Activated T-cell treated with anti-CD3 and anti-CD28 coated beads for 4 hours (primary cell): ENCODE measurements at regions not wholly inside any gene's neighbourhood (a gene's known extent, or its start where the extent isn't known, plus 50 kb on each side); places are given as distances from the start of the nearest gene placed in this dataset.

Experiments
- DNase-seq: peaks from one replicate; pipeline ENCODE4 v3.0.0-alpha.2; 2020

DNA sequence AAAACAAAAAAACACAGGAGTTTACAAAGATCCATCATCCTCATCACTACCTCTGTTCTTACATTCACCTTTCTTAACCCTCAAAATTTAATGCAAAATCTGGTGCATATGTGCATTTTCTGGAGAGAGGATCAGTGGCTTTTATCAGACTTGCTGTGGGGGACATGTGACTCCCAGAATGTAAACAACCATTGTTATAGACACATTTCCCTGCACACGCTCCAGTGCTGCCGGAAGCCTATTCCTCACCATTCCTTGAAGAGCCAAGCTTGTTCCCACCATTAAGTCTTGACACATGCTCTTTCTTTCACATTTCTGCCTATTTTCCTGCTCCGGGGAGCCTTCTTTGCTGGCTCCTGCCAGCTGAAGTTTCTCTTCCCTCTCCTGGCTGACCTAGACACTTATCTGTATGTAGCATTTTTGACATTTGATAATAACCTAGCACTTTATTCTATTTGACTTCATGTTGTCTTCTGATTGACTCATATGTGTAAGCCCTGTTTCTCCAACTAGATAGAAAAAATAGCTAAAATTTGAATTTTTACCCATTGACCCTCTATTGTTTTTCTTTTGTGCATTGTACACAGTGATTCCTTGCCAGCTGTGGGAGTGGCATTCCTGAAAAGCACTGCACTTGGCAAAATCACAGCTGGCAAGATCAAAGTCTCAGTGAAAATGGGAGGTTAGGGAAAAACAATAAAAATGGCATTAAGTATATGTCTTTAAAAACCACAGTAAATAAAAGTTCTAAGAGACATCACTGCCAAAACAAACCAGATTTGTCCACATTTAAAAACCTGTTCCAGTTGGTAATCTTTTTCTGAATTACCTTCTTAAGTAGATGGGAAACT lies 76.8 kb upstream of the CIBAR2 start:
- DNase-seq = no peak

DNA sequence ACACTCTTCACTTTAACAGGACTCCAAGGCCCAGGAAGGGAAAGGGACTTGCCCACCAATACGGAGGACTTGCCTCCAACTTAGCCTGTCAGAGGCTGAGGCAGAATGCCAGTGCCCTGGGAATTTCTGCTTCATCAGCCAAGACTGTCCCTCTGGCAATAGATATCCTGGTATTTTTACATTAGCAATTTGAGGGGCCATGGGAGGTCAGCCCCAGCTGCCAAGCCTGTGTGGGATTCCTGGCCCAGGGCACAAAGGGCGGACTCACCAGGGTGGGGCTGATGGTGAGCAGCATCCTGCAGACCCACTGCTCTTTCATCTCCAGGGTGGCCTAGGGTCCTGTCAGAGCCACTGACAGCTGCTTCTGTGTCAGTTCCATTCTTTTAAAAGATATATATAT lies 78.3 kb upstream of the CIBAR2 start:
- DNase-seq = no peak

GRCh38 chr16:85191341-85191965 lies 79.2 kb upstream of the CIBAR2 start:
- DNase-seq = no peak

- DNase-seq = no peak
Measured at GRCh38 chr16:85192238-85193114, 80.2 kb upstream of the CIBAR2 start.

- DNase-seq = no peak
Measured at GRCh38 chr16:85193115-85193493, 80.8 kb upstream of the CIBAR2 start.

GRCh38 chr16:85193876-85194275 lies 81.6 kb upstream of the CIBAR2 start:
- no peak for DNase-seq

- no peak for DNase-seq
Measured at GRCh38 chr16:85194307-85195270, 82.3 kb upstream of the CIBAR2 start.

DNA sequence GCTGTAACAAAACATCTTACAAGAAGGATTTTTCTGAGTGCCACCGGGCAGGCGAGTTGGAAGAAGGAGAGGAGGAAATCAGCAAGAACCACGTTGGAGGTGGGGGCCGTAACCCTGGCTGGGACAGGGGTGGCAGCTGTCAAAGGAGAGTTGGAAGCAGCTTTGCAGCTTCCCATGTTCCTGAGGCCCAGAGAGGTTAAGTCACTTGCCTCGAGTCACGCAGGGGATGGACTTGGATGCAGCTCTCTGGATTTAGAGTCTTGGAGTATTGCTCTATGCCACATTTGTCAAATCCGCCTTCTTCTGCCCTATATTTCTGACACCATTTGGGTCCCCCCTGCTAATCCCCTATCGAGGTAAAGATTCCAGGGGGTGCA lies 83.0 kb upstream of the CIBAR2 start:
- DNase-seq = no peak

DNA sequence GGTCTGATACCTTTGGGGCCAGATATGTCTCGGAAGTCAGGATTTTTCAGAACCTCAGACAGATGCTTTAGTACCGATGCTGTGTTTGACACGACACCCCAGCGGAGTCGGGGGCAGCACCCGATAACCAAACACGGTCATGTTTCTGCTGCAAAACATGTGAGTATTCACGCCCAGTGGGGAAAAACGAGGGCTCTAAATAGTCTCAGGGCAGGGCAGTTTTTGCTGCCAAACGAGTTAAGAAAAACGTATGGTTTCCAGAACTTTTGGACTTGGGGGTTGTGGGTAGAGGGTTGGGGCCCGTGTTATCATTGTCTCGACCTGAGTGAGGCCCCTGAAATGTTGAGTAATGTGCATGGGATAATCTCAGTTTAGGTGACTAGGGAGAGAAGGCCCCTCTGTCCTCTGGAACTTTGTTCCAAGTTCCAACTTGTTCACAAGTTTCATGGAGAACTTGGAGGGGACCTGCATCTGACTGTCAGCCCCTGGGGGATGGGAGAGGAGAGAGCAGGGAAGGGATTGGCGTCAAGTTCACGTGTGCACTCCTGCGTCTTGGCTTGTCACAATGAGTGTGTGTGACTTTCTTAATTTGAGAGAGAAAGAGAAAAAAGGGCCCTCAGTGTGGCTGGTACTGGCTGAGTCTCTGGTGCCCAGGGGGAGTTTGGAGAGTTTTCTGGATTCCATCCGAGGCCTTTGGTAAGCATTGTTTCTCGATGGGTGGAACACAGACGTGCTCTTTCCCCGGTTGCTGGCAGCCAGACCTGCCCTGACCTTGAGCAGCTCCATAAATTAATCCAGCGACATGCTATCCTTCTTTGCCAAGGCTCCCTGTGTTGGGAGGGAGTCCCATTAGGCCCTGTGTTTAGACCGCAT lies 83.9 kb upstream of the CIBAR2 start:
- no peak for DNase-seq

DNA sequence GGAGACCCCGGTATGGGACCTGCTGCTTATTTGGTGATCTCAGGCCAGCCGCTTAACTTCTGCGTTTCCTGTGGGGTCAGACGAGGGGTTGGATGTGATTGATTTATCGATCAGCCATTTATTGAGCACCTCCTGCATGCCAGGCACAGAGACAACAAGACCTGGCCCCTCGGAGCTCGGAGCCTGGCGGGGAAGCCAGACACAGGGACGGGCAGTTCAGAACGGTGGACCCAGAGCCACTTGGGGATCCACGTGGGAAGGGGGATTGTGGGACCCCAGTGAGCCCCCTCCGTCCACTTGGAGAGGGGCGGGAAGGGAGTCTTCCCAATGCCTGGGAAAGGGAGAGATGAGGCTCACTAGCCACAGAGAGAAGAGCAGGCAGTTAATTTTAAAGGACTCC lies 84.7 kb upstream of the CIBAR2 start:
- no peak for DNase-seq

DNA sequence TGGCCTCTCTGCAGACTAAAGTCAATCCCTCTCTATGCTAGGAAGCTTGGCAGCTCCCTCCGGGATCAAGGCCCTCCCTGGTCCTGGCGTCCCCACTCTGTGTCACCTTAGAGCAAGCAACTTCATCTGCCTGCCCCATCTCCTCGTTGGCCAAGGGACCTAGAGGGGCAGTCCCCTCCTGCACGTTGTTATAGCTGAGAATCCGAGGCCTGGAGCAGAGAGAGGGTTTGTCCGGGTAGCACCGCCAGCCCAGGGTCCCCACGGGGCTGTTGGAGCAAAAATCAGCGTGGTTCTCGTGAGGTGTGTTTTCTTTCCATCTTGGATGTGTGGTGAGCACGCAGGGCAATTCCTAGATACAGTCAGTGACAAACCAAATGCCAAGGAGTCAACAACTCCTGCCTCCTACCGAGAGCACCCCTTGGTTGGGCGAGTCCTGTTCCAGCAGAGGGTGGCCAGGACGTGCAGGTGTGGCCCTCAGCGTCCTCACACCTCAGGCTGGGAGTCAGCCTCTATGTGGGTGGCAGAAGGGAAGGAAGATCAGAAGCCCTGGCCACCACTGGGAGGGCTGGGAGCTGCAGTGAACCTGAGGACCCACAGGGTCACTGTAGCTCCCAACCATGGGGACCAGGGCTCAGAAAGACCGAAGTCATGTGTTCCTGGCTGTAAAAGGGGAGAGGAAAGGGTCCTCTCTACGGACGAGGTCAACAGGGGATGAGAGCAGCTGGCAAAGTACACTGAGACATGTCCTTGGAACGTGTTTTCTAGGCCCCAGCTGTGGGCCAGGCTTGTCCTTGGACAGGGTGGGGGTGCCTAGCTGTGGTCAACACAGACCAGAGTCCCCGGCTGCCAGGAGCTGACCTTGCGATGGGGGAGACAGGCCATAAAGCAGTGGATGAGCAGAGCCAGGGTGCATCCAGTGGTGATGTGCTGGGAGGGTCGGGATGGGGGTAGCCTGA lies 85.6 kb upstream of the CIBAR2 start:
- DNase-seq = no peak

DNA sequence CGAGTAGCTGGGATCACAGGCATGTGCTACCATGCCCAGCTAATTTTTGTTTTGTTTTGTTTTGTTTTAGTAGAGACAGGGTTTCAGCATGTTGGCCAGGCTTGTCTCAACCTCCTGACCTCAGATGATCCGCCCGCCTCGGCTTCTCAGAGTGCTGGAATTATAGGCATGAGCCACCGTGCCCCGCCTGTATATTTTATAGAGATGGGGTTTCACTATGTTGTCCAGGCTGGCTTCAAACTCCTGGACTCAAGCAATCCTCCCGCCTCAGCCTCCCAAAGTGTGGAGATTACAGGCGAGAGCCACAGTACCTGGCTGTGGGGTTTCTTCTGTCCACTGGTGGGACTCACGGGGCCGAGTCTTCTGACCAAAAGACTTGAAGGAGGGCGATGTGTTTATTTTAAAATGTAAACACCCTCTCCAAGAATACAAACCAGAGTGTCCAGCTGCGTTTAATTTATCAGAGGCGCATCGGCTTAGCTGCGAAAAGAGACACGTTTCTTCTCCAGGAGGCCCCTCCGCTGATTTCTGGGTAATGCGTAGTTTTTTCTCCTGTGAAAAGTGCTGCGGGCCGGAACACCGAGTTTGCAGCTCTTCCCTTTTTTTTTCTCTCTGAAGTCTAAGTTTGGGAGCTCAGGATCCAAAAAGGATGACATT lies 86.9 kb upstream of the CIBAR2 start:
- DNase-seq = no peak

DNA sequence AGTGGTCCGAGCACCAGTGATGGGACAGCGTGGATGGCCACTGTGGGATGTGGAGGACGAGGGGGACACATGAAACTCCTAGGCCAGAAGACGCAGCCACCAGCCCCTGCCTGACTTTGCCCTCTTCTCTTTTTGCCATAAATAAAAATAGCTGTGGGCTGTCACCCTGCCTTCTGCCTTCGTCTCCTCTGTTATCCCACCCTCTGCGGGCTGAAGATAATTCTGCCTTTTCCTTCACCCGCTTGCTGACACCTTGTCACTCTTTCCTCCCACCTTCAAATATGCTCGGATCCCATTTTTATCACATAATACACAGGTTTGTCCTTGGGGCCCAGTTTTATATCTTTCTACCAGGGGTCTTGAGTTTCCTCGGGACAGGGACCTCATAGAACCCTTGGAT lies 87.6 kb upstream of the CIBAR2 start:
- no peak for DNase-seq

GRCh38 chr16:85200471-85201278 lies 88.4 kb upstream of the CIBAR2 start:
- DNase-seq = no peak

DNA sequence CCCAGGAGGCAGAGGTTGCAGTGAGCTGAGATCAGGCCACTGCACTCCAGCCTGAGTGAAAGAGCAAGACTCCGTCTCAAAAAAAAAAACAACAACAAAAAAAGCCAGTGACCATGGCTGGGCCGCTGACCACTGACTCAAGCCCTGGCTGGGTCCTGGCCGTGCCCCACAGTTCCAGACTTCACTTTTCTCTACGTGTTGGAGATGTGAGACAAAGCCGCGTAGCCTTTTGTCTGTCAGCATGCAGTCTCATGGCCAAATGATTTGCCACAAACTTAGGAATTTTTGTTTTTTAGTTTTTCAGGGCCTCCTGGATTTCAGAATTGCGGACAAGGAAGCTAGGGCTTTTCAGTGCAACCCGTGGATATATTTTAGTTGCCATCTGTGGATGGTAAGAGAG lies 89.3 kb upstream of the CIBAR2 start:
- DNase-seq = no peak

GRCh38 chr16:85202051-85202601 lies 89.9 kb upstream of the CIBAR2 start:
- no peak for DNase-seq

DNA sequence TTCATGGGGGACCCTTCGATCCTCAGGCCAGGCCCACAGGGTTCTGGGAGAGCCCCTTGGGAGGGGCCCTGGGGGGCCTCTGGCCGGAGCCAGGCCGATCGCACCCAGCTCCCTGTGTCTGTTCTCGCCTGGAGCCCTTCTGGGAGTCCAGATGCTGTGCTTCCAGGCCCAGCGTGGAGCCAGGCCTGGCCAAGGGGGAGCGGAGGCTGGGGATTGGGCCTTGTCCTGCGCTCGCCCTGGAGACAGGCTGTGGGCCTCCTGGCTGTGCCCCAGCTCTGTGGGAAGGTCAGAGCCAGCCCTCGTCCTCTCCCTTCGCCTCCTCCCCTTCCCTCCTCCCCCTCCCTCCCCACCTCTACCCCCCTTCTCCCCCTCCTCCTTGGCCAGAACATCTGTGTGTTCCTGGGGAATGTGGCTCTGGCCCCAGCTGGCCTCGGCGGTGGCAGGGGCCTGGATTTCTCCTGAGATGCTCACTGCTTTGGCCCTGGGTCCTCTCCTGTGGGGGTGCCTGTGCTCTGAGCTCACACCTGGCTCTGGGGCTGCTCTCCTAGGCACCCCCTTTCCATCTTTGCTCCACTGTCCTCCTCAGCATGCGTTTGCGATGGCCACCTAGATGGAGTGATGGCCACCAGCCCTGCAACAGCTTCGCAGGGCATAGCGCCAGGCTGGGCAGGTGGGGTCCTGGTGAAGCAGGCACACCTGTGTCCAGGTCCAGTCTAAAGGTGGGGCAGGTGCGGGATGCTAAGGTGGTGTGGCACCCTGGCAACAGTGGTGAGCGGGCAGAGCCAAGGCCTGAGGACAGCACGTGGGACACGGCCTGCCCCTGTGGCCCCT lies 90.6 kb upstream of the CIBAR2 start:
- DNase-seq = no peak

- DNase-seq = no peak
Measured at GRCh38 chr16:85203462-85203813, 91.2 kb upstream of the CIBAR2 start.
